RWPE2 (cell line): ENCODE measurements at regions not wholly inside any gene's neighbourhood (a gene's known extent, or its start where the extent isn't known, plus 50 kb on each side); places are given as distances from the start of the nearest gene placed in this dataset.

Source experiments
- ATAC-seq: fragments of 200-7000 bp; cut with Tn5 transposase; 3 replicates; pipeline ENCODE4 v1.9.1; 2021; ENCODE audit warnings: low read depth
- DNase-seq: peaks from one replicate; pipeline ENCODE4 v3.0.0-alpha.2; 2020; ENCODE audit warnings: low spot score
- H3K27ac ChIP-seq: fragments of 450-650 bp; 2 replicates; pipeline ENCODE4 v1.5.1; 2017; ENCODE audit warnings: mild to moderate bottlenecking; ENCODE audit not compliant: poor library complexity, severe bottlenecking
- H3K27me3 ChIP-seq: fragments of 250-450 bp; sonication (Bioruptor Pico); 2 replicates; pipeline ENCODE4 v1.5.1; 2021; ENCODE audit warnings: mild to moderate bottlenecking, moderate library complexity; ENCODE audit not compliant: insufficient read depth, poor library complexity, severe bottlenecking
- H3K36me3 ChIP-seq: fragments of 250-450 bp; sonication (Bioruptor Pico); 2 replicates; pipeline ENCODE4 v1.5.1; 2020; ENCODE audit warnings: low read depth, mild to moderate bottlenecking, moderate library complexity
- H3K4me1 ChIP-seq: fragments of 250-450 bp; sonication (Bioruptor Pico); 2 replicates; pipeline ENCODE4 v1.5.1; 2021; ENCODE audit warnings: mild to moderate bottlenecking, moderate library complexity; ENCODE audit not compliant: insufficient read depth, poor library complexity, severe bottlenecking
- H3K4me3 ChIP-seq: fragments of 250-450 bp; sonication (Bioruptor Pico); 2 replicates; pipeline ENCODE4 v1.5.1; 2021; ENCODE audit warnings: mild to moderate bottlenecking, moderate library complexity; ENCODE audit not compliant: severe bottlenecking
- H3K9me3 ChIP-seq: fragments of 250-450 bp; sonication (Bioruptor Pico); 2 replicates; pipeline ENCODE4 v1.5.1; 2021; ENCODE audit warnings: mild to moderate bottlenecking, moderate library complexity; ENCODE audit not compliant: severe bottlenecking
- CTCF ChIP-seq: fragments of 450-650 bp; IDR thresholded peaks from one replicate; pipeline ENCODE4 v1.5.1; 2017; ENCODE audit warnings: mild to moderate bottlenecking, moderate library complexity; ENCODE audit not compliant: poor library complexity, severe bottlenecking

- peak; percentile 82 for ATAC-seq
- H3K27me3 ChIP-seq, result no peaks in the 10 kb centered on the region
- no peak overlapping the region for H3K27ac ChIP-seq
- no peak for TF ChIP-seq CTCF
- H3K4me1 ChIP-seq, result peaks cover 14% of the 10 kb centered on the region
- DNase-seq, result no peak
- H3K4me3 ChIP-seq, result no peak overlapping the region
- no peaks in the 10 kb centered on the region for H3K36me3 ChIP-seq
- H3K9me3 ChIP-seq, result no peaks in the 10 kb centered on the region
Measured at GRCh38 chr1:89453123-89453972, 71.3 kb upstream of the LRRC8B start.

GRCh38 chr1:89454845-89455521 lies 69.6 kb upstream of the LRRC8B start:
- Histone ChIP-seq H3K36me3 (no peaks in the 10 kb centered on the region), H3K27me3 (no peaks in the 10 kb centered on the region), H3K4me1 (peaks cover 14% of the 10 kb centered on the region), H3K4me3 (no peak overlapping the region), H3K9me3 (no peaks in the 10 kb centered on the region), H3K27ac (no peak overlapping the region)
- ATAC-seq (peak; percentile 74), DNase-seq (no peak)
- TF ChIP-seq CTCF, result peak; percentile 84

DNA sequence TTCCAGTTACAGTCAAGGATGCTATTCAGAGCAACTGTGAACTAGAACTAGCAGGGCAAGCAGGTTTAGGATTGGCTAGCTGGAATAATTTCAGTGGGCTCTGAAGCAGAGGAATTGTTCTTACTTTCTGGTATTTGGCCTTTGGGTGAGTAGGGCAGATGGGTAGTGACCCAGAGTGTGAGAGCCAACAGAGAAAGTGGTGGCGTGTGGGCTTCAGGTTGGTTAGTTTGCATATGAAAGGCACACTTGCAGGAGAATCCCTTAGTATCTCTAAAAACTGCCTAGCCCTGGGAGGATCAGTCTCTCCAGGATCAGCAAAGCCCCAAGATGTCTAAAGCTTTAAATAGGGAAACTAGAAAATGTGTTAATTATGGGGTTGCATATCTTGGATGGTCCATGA lies 67.6 kb upstream of the LRRC8B start:
- no peak for TF ChIP-seq CTCF
- H3K9me3 ChIP-seq, result no peaks in the 10 kb centered on the region
- DNase-seq, result no peak
- H3K27ac ChIP-seq, result no peak overlapping the region
- no peak overlapping the region for H3K4me3 ChIP-seq
- H3K27me3 ChIP-seq, result no peaks in the 10 kb centered on the region
- no peak for ATAC-seq
- no peaks in the 10 kb centered on the region for H3K36me3 ChIP-seq
- peaks cover 14% of the 10 kb centered on the region for H3K4me1 ChIP-seq

DNA sequence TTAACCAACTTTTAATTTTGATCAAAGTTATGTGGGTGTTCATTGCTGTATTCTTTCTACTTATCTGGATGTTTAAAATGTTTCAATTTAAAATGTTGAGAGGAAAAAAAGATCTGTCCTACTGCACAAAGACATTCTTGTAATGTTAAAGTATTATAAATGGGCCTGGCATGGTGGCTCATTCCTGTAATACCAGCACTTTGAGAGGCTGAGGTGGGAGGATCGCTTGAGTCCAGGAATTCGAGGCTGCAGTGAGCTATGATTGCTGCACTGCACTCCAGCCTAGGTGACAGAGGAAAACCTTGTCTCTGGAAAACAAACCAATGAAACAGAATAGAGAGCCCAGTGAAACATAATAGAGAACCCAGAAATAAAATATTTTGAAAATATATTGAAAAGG lies 65.5 kb upstream of the LRRC8B start:
- peaks cover 5% of the 10 kb centered on the region for H3K4me1 ChIP-seq
- no peak overlapping the region for H3K4me3 ChIP-seq
- H3K9me3 ChIP-seq, result no peaks in the 10 kb centered on the region
- ATAC-seq (no peak), DNase-seq (no peak)
- no peaks in the 10 kb centered on the region for H3K36me3 ChIP-seq
- no peaks in the 10 kb centered on the region for H3K27me3 ChIP-seq
- H3K27ac ChIP-seq, result no peak overlapping the region
- no peak for TF ChIP-seq CTCF

DNA sequence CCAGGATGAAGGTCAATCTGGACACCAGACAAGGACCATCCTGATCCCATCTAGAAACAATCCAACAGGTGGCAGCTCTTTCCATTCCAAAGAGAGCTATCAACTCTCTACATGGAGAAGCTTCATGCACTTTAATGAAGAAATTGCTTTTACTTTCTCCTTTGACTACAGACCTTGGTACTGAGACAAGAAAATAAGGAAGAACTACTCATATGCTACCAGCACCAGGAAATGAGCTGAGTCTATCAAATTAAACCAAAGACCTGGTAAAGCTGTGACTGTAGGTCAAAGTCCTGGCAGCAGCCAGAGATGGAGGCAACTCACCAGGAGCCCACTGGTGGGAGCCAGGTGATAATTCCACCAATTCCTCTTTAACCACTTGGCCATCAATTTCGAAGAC lies 64.3 kb upstream of the LRRC8B start:
- no peak overlapping the region for H3K4me3 ChIP-seq

More for the DNA sequence above, 64.3 kb upstream of the LRRC8B start:
- Histone ChIP-seq H3K36me3 (no peaks in the 10 kb centered on the region), H3K27ac (no peak overlapping the region), H3K9me3 (no peaks in the 10 kb centered on the region), H3K27me3 (no peaks in the 10 kb centered on the region), H3K4me1 (no peaks in the 10 kb centered on the region)
- DNase-seq, result no peak
- TF ChIP-seq CTCF, result no peak
- ATAC-seq, result no peak
